ENCODE measurements at regions not wholly inside any gene's neighbourhood (a gene's known extent, or its start where the extent isn't known, plus 50 kb on each side); places are given as distances from the start of the nearest gene placed in this dataset.

GRCh38 chr16:14360326-14361037 is 269.6 kb downstream of the PARN start:
- Mint-ChIP-seq H3K27ac (no peak overlapping the region), H3K27me3 (peaks cover 2% of the 10 kb centered on the region), H3K9me3 (no peaks in the 10 kb centered on the region), H3K4me1 (peaks cover 7% of the 10 kb centered on the region), H3K36me3 (ENCODE audit: low read depth) (no peaks in the 10 kb centered on the region), H3K4me3 (no peak overlapping the region)
- intact Hi-C loops (cut with micrococcal nuclease) = no loop called here
- TF ChIP-seq, protein P1, sequence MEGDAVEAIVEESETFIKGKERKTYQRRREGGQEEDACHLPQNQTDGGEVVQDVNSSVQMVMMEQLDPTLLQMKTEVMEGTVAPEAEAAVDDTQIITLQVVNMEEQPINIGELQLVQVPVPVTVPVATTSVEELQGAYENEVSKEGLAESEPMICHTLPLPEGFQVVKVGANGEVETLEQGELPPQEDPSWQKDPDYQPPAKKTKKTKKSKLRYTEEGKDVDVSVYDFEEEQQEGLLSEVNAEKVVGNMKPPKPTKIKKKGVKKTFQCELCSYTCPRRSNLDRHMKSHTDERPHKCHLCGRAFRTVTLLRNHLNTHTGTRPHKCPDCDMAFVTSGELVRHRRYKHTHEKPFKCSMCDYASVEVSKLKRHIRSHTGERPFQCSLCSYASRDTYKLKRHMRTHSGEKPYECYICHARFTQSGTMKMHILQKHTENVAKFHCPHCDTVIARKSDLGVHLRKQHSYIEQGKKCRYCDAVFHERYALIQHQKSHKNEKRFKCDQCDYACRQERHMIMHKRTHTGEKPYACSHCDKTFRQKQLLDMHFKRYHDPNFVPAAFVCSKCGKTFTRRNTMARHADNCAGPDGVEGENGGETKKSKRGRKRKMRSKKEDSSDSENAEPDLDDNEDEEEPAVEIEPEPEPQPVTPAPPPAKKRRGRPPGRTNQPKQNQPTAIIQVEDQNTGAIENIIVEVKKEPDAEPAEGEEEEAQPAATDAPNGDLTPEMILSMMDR (IDR thresholded peaks at IDR 0.05) = no peak
- DNase-seq = no peak
- ChIA-PET CTCF (no interaction called here), POLR2A (no interaction called here)
- ATAC-seq (ENCODE audit: low read depth) = no peak

DNA sequence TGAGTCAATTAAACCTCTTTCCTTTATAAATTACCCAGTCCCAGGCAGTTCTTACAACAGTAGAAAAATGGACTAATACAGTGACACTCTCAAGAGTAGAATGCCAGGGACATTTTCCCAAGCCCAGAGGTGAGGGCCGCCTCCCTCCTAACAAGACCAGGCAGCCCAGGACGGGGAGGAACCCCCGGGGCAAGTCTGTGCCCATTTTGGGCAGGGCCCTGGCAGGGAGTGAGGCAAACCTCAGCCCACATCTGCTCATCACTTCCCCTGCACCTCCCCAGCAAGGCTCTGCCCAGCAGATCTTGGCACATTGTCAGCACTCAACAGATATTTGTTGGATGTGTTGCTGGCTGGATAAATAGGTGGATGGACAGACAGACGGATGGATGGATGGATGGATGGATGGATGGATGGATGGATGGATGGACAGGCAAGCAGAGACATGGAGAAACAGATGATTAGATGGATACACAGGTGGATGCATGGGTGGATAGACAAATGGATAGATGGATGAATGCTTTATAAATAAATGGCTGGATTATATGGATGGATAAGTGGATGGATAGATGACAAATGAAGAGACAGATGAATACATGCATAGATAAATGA is 271.3 kb downstream of the PARN start:
- Mint-ChIP-seq H3K4me3 (no peak overlapping the region), H3K27me3 (peaks cover 2% of the 10 kb centered on the region), H3K27ac (no peak overlapping the region), H3K36me3 (ENCODE audit: low read depth) (no peaks in the 10 kb centered on the region), H3K9me3 (no peaks in the 10 kb centered on the region), H3K4me1 (peaks cover 18% of the 10 kb centered on the region)
- intact Hi-C loops (cut with micrococcal nuclease) = no loop called here
- CTCF ChIA-PET = no interaction called here
- POLR2A ChIA-PET = no interaction called here
- no peak for ATAC-seq (ENCODE audit: low read depth)
- no peak for DNase-seq
- TF ChIP-seq, protein P1 (IDR thresholded peaks at IDR 0.05) = no peak

- H3K36me3 Mint-ChIP-seq (ENCODE audit: low read depth) = no peaks in the 10 kb centered on the region
- H3K27me3 Mint-ChIP-seq = peaks cover 2% of the 10 kb centered on the region
- TF ChIP-seq, protein P1 (IDR thresholded peaks at IDR 0.05) = no peak
- H3K4me3 Mint-ChIP-seq = no peak overlapping the region
- no peak for DNase-seq
- ChIA-PET POLR2A (no interaction called here), CTCF (no interaction called here)
- intact Hi-C loops (cut with micrococcal nuclease) = no loop called here
- H3K27ac Mint-ChIP-seq = no peak overlapping the region
- no peak for ATAC-seq (ENCODE audit: low read depth)
- peaks cover 23% of the 10 kb centered on the region for H3K4me1 Mint-ChIP-seq
- no peaks in the 10 kb centered on the region for H3K9me3 Mint-ChIP-seq
Measured at GRCh38 chr16:14357328-14357727, 272.7 kb downstream of the PARN start.

DNA sequence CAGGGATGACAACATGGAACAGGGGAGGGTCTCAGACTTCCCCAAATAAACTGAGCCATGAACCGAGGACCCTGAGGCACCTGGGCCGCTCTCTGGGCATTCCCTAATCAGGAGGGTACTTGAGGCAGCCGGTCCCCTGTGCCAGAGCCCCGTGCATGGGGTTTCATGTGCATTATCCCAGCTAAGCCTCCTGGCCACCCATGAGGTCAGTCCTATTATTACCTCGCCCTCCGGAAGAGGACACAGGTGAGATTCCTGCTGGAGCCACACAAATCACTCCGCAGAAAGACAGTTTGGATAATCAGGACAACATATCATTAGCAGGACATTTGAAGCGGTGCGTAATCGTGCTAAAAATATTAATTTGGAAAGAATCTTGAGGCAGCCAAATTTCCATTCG is 274.0 kb downstream of the PARN start:
- POLR2A ChIA-PET = interaction anchor here (1.7 kb wide), 1 partner anchor 46 kb away, joined by 17 read pairs; no protein-coding TSS in a partner anchor

More for the DNA sequence above, 274.0 kb downstream of the PARN start:
- CTCF ChIA-PET = no interaction called here
- Mint-ChIP-seq H3K27me3 (peaks cover 2% of the 10 kb centered on the region), H3K27ac (no peak overlapping the region), H3K4me3 (no peak overlapping the region), H3K9me3 (no peaks in the 10 kb centered on the region), H3K36me3 (ENCODE audit: low read depth) (no peaks in the 10 kb centered on the region), H3K4me1 (peaks cover 24% of the 10 kb centered on the region)
- no peak for DNase-seq
- intact Hi-C loops (cut with micrococcal nuclease) = no loop called here
- ATAC-seq (ENCODE audit: low read depth) = no peak
- TF ChIP-seq, protein P1 (IDR thresholded peaks at IDR 0.05) = no peak
